IMR-90 (cell line): ENCODE measurements at regions not wholly inside any gene's neighbourhood (a gene's known extent, or its start where the extent isn't known, plus 50 kb on each side); places are given as distances from the start of the nearest gene placed in this dataset.

Experiments used
- ATAC-seq: fragments of 200-7000 bp; cut with Tn5 transposase; 2 replicates; pipeline ENCODE4 v1.9.1; 2020; ENCODE audit warnings: low read depth, mild to moderate bottlenecking, moderate library complexity
- BruUV-seq: library from RNA; stranded (reverse); fragments of 400-500 nt; replicated peaks from 2 replicates; lab custom pipeline; 2021; lab: Mats Ljungman, UMichigan
- CTCF ChIA-PET: fragments of 300-600 bp; formaldehyde crosslinking; extraction: SDS; loops from one replicate; lab custom pipeline; 2021; ENCODE audit warnings: antibody characterized with exemption; lab: Yijun Ruan, JAX
- POLR2A ChIA-PET: fragments of 300-600 bp; sonication (Branson Sonifier 250); formaldehyde crosslinking; loops from one replicate; lab custom pipeline; 2022; ENCODE audit warnings: antibody characterized with exemption; ENCODE audit not compliant: unreplicated experiment; lab: Charles Lee
- DNase-seq: peaks from one replicate; pipeline ENCODE4 v3.0.0; 2013
- H2AFZ ChIP-seq: replicated peaks from 2 replicates; pipeline ENCODE3; 2013; ENCODE audit warnings: low read length, mild to moderate bottlenecking; ENCODE audit not compliant: poor library complexity
- H2AK5ac ChIP-seq: 2 replicates; pipeline ENCODE4 v1.6.1; 2013; ENCODE audit warnings: low read depth, low read length, inconsistent platforms
- H2AK9ac ChIP-seq: replicated peaks from 2 replicates; pipeline ENCODE3; 2013; ENCODE audit warnings: mild to moderate bottlenecking, low read depth, low read length, moderate library complexity; ENCODE audit not compliant: poor library complexity
- H2BK120ac ChIP-seq: 2 replicates; pipeline ENCODE4 v1.6.1; 2013; ENCODE audit warnings: low read depth, low read length, inconsistent platforms
- H2BK15ac ChIP-seq: 3 replicates; pipeline ENCODE4 v1.6.1; 2013; ENCODE audit warnings: low read depth, low read length, inconsistent platforms
- H2BK20ac ChIP-seq: 2 replicates; pipeline ENCODE4 v1.6.1; 2013; ENCODE audit warnings: low read depth, mild to moderate bottlenecking, inconsistent platforms, low read length, moderate library complexity
- H2BK5ac ChIP-seq: 2 replicates; pipeline ENCODE4 v1.6.1; 2013; ENCODE audit warnings: mild to moderate bottlenecking, low read depth, low read length, inconsistent platforms; ENCODE audit not compliant: poor library complexity, severe bottlenecking
- H3K14ac ChIP-seq: replicated peaks from 2 replicates; pipeline ENCODE4 v1.6.1; 2013; ENCODE audit warnings: low read depth, low read length, inconsistent platforms
- H3K18ac ChIP-seq: 2 replicates; pipeline ENCODE4 v1.6.1; 2013; ENCODE audit warnings: low read depth, low read length, control low read depth
- H3K23ac ChIP-seq: 2 replicates; pipeline ENCODE4 v1.6.1; 2013; ENCODE audit warnings: low read depth, low read length, inconsistent platforms
- H3K27ac ChIP-seq: 2 replicates; pipeline ENCODE4 v1.5.1; 2013; ENCODE audit warnings: mild to moderate bottlenecking, control low read depth, low read length; ENCODE audit not compliant: insufficient read depth
- H3K27me3 ChIP-seq: 2 replicates; pipeline ENCODE4 v1.6.1; 2013; ENCODE audit warnings: low read length; ENCODE audit not compliant: control insufficient read depth, insufficient read depth
- H3K36me3 ChIP-seq: 2 replicates; pipeline ENCODE4 v1.6.1; 2013; ENCODE audit warnings: low read length, mixed read lengths; ENCODE audit not compliant: control insufficient read depth, insufficient read depth
- H3K4ac ChIP-seq: 2 replicates; pipeline ENCODE4 v1.6.1; 2013; ENCODE audit warnings: low read depth, low read length, inconsistent platforms
- H3K4me1 ChIP-seq: 2 replicates; pipeline ENCODE4 v1.6.1; 2013; ENCODE audit warnings: low read length, mixed read lengths; ENCODE audit not compliant: control insufficient read depth, insufficient read depth
- H3K4me2 ChIP-seq: 2 replicates; pipeline ENCODE4 v1.6.1; 2013; ENCODE audit warnings: low read depth, mild to moderate bottlenecking, control low read depth, low read length, moderate library complexity
- H3K4me3 ChIP-seq: 2 replicates; pipeline ENCODE4 v1.5.1; 2013; ENCODE audit warnings: low read depth, mild to moderate bottlenecking, control low read depth, low read length, moderate library complexity; ENCODE audit not compliant: insufficient read depth
- H3K56ac ChIP-seq: 2 replicates; pipeline ENCODE4 v1.6.1; 2013; ENCODE audit warnings: low read length, inconsistent platforms; ENCODE audit not compliant: insufficient read depth; ENCODE audit errors: extremely low read depth
- H3K79me1 ChIP-seq, 2 experiments: 2 replicates each; pipeline ENCODE4 v1.6.1; 2013; ENCODE audit warnings: low read length in 2 of 2, inconsistent platforms in 1 of 2, low read depth in 1 of 2
- H3K9ac ChIP-seq: 2 replicates; pipeline ENCODE4 v1.6.1; 2013; ENCODE audit warnings: low read depth, low read length, control low read depth
- H3K9me1 ChIP-seq: 2 replicates; pipeline ENCODE4 v1.6.1; 2013; ENCODE audit warnings: low read length, inconsistent platforms; ENCODE audit not compliant: insufficient read depth
- H3K9me3 ChIP-seq: 2 replicates; pipeline ENCODE4 v1.6.1; 2013; ENCODE audit warnings: low read length; ENCODE audit not compliant: control insufficient read depth, insufficient read depth
- H4K20me1 ChIP-seq: 2 replicates; pipeline ENCODE4 v1.6.1; 2013; ENCODE audit warnings: low read length, inconsistent platforms; ENCODE audit not compliant: insufficient read depth
- H4K5ac ChIP-seq: 2 replicates; pipeline ENCODE4 v1.6.1; 2013; ENCODE audit warnings: mild to moderate bottlenecking, low read depth, low read length, control low read depth
- H4K8ac ChIP-seq, 2 experiments: 2 replicates each; pipeline ENCODE4 v1.6.1; 2013; ENCODE audit warnings: low read depth in 2 of 2, low read length in 2 of 2, control low read depth in 1 of 2, inconsistent platforms in 1 of 2
- H4K91ac ChIP-seq: 2 replicates; pipeline ENCODE4 v1.6.1; 2013; ENCODE audit warnings: low read depth, low read length, inconsistent platforms; ENCODE audit not compliant: insufficient read depth
- BHLHE40 ChIP-seq: fragments of 150-350 bp; IDR thresholded peaks from 2 replicates; pipeline ENCODE4 v1.6.1; 2016; ENCODE audit warnings: mild to moderate bottlenecking, low read depth, low read length
- CEBPB ChIP-seq: IDR thresholded peaks from 2 replicates; pipeline ENCODE4 v1.6.1; 2012; ENCODE audit warnings: low read depth, low read length, improper control_type of control experiment
- CHD1 ChIP-seq: IDR thresholded peaks from 2 replicates; pipeline ENCODE4 v1.6.1; 2012; ENCODE audit warnings: low read depth, low read length, improper control_type of control experiment
- FOS ChIP-seq: fragments of 150-350 bp; IDR thresholded peaks from 2 replicates; pipeline ENCODE4 v1.6.1; 2016; ENCODE audit warnings: low read depth, low read length
- MAFK ChIP-seq: IDR thresholded peaks from 2 replicates; pipeline ENCODE4 v1.6.1; 2012; ENCODE audit warnings: low read depth, low read length, improper control_type of control experiment
- MAZ ChIP-seq: IDR thresholded peaks from 2 replicates; pipeline ENCODE4 v1.6.1; 2012; ENCODE audit warnings: low read depth, mild to moderate bottlenecking, low read length, improper control_type of control experiment, moderate library complexity, borderline replicate concordance
- MXI1 ChIP-seq: IDR thresholded peaks from 2 replicates; pipeline ENCODE4 v1.6.1; 2012; ENCODE audit warnings: low read depth, mild to moderate bottlenecking, low read length, moderate library complexity, borderline replicate concordance
- NFE2L2 ChIP-seq: fragments of 150-350 bp; IDR thresholded peaks from 2 replicates; pipeline ENCODE4 v1.6.1; 2016; ENCODE audit warnings: low read depth, mild to moderate bottlenecking, low read length
- POLR2A ChIP-seq: IDR thresholded peaks from 2 replicates; pipeline ENCODE4 v1.6.1; 2012; ENCODE audit warnings: mild to moderate bottlenecking, low read depth, low read length
- RAD21 ChIP-seq: IDR thresholded peaks from 2 replicates; pipeline ENCODE4 v1.6.1; 2012; ENCODE audit warnings: low read length, improper control_type of control experiment
- RCOR1 ChIP-seq: IDR thresholded peaks from 2 replicates; pipeline ENCODE4 v1.6.1; 2012; ENCODE audit warnings: mild to moderate bottlenecking, low read length, improper control_type of control experiment; ENCODE audit not compliant: insufficient replicate concordance
- RFX5 ChIP-seq: IDR thresholded peaks from 2 replicates; pipeline ENCODE4 v1.8.0; 2012; ENCODE audit warnings: low read depth, mild to moderate bottlenecking, low read length, moderate library complexity
- SMC3 ChIP-seq: fragments of 150-350 bp; IDR thresholded peaks from 2 replicates; pipeline ENCODE4 v1.6.1; 2016; ENCODE audit warnings: low read depth, mild to moderate bottlenecking, antibody characterized with exemption, low read length, moderate library complexity
- USF2 ChIP-seq: fragments of 150-350 bp; IDR thresholded peaks from 2 replicates; pipeline ENCODE4 v1.6.1; 2017; ENCODE audit warnings: mild to moderate bottlenecking, antibody characterized with exemption, low read length, low read depth
- WGBS, 2 experiments: methylation state at CpG; one replicate each; pipeline versions ENCODE4 v1.1.5 to v1.1.7; 2013; ENCODE audit warnings: missing lambda C conversion rate in 2 of 2; ENCODE audit not compliant: insufficient read length in 1 of 2; ENCODE audit errors: extremely low coverage in 2 of 2; 5-methylcytosine and 5-hydroxymethylcytosine counted together
- dilution Hi-C: fragments of 300-500 bp; cut with HindIII; formaldehyde crosslinking; loops from one replicate; pipeline ENCODE4 v1.14.3; 2018; ENCODE audit warnings: low sequenced_read_pairs; ENCODE audit not compliant: unreplicated experiment
- in situ Hi-C: fragments of 300-500 bp; cut with MboI; formaldehyde crosslinking; loops from 3 replicates; pipeline ENCODE4 v1.14.3; 2019; ENCODE audit warnings: low sequenced_read_pairs, inconsistent platforms, mixed read lengths
- intact Hi-C: fragments of 100-400 bp; cut with micrococcal nuclease; formaldehyde crosslinking; loops from 2 replicates; pipeline ENCODE4 v1.10.0; 2022
- TF ChIP-seq, protein P1 (sequence below): fragments of 150-350 bp; IDR thresholded peaks from 2 replicates; pipeline ENCODE4 v1.6.1; 2016; ENCODE audit warnings: low read depth, mild to moderate bottlenecking, low read length, moderate library complexity, borderline replicate concordance
- TF ChIP-seq, protein P2 (sequence below): conservative IDR thresholded peaks from 2 replicates; pipeline ENCODE4 v1.5.1; 2012; ENCODE audit warnings: mild to moderate bottlenecking, low read depth, low read length, improper control_type of control experiment

- Histone ChIP-seq H3K14ac (no peak overlapping the region), H3K27me3 (no peaks in the 10 kb centered on the region), H2BK120ac (no peak overlapping the region), H3K4me1 (no peaks in the 10 kb centered on the region), H2AFZ (no peak overlapping the region), H2BK20ac (no peak overlapping the region), H4K91ac (no peak overlapping the region), H2BK5ac (no peak overlapping the region), H3K4me2 (no peak overlapping the region), H3K4ac (no peak overlapping the region), H4K5ac (no peak overlapping the region), H3K23ac (no peak overlapping the region), H3K36me3 (no peaks in the 10 kb centered on the region), H3K27ac (no peak overlapping the region), H2AK5ac (no peak overlapping the region), H3K79me1 (no peaks in the 10 kb centered on the region), H3K4me3 (no peak overlapping the region), H3K18ac (no peak overlapping the region), H4K20me1 (no peaks in the 10 kb centered on the region), H3K56ac (no peak overlapping the region), H3K9ac (no peak overlapping the region), H2BK15ac (no peak overlapping the region), H2AK9ac (no peak overlapping the region), H4K8ac (no peak overlapping the region), H3K9me3 (0 out of 2 replicates have a peak, but pooled peaks cover 5% of the 10 kb centered on the region), H3K9me1 (no peaks in the 10 kb centered on the region)
- in situ Hi-C loops = no loop called here
- ChIA-PET POLR2A (no interaction called here), CTCF (no interaction called here)
- TF ChIP-seq MXI1 (no peak), FOS (no peak), CHD1 (no peak), CEBPB (no peak), MAFK (no peak), SMC3 (no peak), RCOR1 (no peak), NFE2L2 (no peak), BHLHE40 (no peak), MAZ (no peak), USF2 (no peak), POLR2A (no peak), RFX5 (no peak), RAD21 (no peak)
- TF ChIP-seq, protein P1, sequence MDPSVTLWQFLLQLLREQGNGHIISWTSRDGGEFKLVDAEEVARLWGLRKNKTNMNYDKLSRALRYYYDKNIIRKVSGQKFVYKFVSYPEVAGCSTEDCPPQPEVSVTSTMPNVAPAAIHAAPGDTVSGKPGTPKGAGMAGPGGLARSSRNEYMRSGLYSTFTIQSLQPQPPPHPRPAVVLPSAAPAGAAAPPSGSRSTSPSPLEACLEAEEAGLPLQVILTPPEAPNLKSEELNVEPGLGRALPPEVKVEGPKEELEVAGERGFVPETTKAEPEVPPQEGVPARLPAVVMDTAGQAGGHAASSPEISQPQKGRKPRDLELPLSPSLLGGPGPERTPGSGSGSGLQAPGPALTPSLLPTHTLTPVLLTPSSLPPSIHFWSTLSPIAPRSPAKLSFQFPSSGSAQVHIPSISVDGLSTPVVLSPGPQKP = no peak
- TF ChIP-seq, protein P2, sequence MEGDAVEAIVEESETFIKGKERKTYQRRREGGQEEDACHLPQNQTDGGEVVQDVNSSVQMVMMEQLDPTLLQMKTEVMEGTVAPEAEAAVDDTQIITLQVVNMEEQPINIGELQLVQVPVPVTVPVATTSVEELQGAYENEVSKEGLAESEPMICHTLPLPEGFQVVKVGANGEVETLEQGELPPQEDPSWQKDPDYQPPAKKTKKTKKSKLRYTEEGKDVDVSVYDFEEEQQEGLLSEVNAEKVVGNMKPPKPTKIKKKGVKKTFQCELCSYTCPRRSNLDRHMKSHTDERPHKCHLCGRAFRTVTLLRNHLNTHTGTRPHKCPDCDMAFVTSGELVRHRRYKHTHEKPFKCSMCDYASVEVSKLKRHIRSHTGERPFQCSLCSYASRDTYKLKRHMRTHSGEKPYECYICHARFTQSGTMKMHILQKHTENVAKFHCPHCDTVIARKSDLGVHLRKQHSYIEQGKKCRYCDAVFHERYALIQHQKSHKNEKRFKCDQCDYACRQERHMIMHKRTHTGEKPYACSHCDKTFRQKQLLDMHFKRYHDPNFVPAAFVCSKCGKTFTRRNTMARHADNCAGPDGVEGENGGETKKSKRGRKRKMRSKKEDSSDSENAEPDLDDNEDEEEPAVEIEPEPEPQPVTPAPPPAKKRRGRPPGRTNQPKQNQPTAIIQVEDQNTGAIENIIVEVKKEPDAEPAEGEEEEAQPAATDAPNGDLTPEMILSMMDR = no peak
- BruUV-seq = no TSS peak
- 50% methylated on average over 1 of the region's 2 CpGs; no CpG with 5 or more reads in 1 of the 2 experiments for WGBS, 2 experiments
- intact Hi-C loops = no loop called here
- ATAC-seq (no peak), DNase-seq (no peak)
- dilution Hi-C loops = no loop called here
These were observed 60.5 kb upstream of the IRX5 start for GRCh38 chr16:54870151-54870550.
